ENCODE measurements at regions not wholly inside any gene's neighbourhood (a gene's known extent, or its start where the extent isn't known, plus 50 kb on each side); places are given as distances from the start of the nearest gene placed in this dataset.

DNA sequence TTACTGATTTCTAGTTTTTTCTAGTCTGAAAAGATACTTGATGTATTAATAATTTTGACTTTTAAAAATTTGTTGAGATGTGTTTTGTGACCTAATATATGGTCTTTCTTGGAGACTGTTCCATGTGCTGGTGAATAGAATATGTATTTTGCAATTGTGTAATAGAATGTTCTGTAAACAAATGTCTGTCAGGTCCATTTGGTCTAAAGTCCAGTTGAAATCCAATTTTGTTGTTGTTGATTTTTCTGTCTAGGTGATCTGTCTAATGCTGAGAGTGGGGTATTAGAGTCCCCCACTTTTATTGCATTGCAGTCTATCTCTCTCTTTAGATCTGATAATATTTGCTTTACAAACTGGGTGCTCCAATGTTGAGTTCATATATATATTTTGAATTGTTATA lies 175.8 kb downstream of the RPAP3 start:
- TF ChIP-seq, protein P1, sequence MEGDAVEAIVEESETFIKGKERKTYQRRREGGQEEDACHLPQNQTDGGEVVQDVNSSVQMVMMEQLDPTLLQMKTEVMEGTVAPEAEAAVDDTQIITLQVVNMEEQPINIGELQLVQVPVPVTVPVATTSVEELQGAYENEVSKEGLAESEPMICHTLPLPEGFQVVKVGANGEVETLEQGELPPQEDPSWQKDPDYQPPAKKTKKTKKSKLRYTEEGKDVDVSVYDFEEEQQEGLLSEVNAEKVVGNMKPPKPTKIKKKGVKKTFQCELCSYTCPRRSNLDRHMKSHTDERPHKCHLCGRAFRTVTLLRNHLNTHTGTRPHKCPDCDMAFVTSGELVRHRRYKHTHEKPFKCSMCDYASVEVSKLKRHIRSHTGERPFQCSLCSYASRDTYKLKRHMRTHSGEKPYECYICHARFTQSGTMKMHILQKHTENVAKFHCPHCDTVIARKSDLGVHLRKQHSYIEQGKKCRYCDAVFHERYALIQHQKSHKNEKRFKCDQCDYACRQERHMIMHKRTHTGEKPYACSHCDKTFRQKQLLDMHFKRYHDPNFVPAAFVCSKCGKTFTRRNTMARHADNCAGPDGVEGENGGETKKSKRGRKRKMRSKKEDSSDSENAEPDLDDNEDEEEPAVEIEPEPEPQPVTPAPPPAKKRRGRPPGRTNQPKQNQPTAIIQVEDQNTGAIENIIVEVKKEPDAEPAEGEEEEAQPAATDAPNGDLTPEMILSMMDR (conservative IDR thresholded peaks at IDR 0.05; ENCODE audit: low read depth, low read length): no peak
- DNase-seq (ENCODE audit: low read depth): no peak
- H3K4me3 ChIP-seq (ENCODE audit: low read depth, low read length): no peak overlapping the region

DNA sequence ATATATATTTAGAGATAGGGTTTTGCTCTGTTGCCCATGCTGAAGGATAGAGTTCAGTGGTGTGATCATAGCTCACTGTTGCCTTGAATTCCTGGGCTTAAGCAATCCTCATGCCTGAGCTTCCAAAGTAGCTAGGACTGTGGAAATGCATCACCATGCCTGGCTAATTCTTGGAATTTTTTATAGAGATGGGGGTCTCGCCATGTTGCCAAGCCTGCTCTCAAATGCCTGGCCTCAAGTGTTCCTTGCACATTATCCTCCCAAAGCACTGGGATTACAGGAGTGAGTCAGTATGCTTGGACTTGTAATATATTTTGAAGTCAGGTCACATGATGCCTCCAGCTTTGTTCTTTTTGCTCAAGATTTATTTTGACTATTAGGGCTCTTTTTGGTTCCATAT lies 178.0 kb downstream of the RPAP3 start:
- DNase-seq (ENCODE audit: low read depth): peak; percentile 23
- H3K4me3 ChIP-seq (ENCODE audit: low read depth, low read length): no peak overlapping the region
- TF ChIP-seq, protein P1 (conservative IDR thresholded peaks at IDR 0.05; ENCODE audit: low read depth, low read length): no peak

DNA sequence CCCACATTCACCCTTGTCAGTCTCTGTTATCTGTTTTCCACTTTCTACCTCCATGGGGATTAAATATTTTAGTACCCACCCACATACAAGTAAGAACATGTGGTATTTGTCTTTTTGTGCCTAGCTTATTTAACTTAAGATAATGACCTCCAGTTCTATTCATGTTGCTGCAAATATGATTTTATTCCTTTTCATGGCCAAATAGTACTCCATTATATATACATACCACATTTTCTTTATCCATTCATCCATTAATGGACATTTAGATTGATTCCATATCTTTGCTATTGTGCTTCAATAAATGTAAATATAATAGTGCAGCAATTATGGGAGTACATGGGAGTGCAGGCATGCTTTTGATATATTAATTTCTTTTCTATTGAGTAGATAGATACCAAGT lies 185.8 kb downstream of the RPAP3 start:
- DNase-seq (ENCODE audit: low read depth): no peak
- TF ChIP-seq, protein P1 (conservative IDR thresholded peaks at IDR 0.05; ENCODE audit: low read depth, low read length): no peak
- no peak overlapping the region for H3K4me3 ChIP-seq (ENCODE audit: low read depth, low read length)

DNA sequence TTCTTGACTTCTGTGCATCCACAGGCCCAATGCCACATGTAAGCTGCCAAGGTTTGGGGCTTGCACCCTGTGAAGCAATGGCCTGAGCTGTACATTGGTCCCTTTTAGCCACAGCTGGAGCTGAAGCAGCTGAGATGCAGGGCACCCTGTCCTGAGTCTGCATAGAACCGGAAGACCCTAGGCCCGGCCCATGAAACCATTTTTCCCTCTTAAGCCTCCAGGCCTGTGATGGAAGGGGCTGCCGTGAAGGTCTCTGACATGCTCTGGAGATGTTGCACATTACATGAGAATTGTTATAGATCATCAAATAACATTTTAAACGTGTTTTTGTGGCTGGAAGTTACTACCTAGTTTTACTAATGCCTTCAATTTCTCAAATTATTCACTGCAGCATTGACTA lies 188.7 kb downstream of the RPAP3 start:
- TF ChIP-seq, protein P1 (conservative IDR thresholded peaks at IDR 0.05; ENCODE audit: low read depth, low read length): no peak
- DNase-seq (ENCODE audit: low read depth): no peak
- no peak overlapping the region for H3K4me3 ChIP-seq (ENCODE audit: low read depth, low read length)

DNA sequence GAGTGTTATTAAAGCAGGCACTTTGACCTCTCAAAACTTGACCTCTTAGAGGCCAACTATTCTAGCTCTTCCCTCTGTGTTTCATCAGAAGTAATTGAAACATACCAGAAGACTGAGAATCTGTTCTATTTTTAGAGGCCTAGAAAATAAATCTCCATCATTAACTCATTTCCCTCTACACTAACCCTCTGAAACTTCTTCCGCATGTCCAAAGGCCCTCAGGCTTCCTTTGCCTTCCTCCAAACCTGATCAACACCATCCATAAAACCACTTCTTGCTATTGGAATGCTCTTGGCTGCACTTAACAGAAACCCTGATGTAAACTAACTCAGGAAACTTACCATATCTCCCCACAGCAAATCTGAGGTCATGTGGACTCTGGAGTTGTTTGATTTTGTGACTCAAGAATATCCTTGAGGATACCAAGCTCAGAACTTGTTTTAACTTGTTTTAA lies 196.4 kb downstream of the RPAP3 start:
- TF ChIP-seq, protein P1 (conservative IDR thresholded peaks at IDR 0.05; ENCODE audit: low read depth, low read length): no peak
- H3K4me3 ChIP-seq (ENCODE audit: low read depth, low read length): no peak overlapping the region
- peak; percentile 38 for DNase-seq (ENCODE audit: low read depth)

DNA sequence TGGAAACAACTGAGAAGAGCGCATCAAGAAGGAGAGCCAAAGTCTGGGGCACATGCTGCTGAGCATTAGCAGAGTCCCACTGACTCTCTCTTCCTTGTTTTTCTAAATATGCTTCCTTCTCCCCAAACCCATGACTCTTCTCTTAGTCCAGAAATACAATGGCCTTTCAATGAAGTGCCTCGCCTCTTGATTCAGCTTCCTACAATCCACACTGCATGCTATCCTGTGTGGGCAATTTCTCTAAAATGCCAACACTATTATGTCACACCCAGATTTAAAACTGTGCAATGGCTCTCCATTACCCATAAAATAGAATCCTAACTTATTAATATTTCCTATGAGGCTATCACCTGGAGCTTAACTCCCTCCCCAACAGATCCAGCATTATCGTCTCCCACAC lies 198.6 kb downstream of the RPAP3 start:
- DNase-seq (ENCODE audit: low read depth): no peak
- TF ChIP-seq, protein P1 (conservative IDR thresholded peaks at IDR 0.05; ENCODE audit: low read depth, low read length): no peak
- no peak overlapping the region for H3K4me3 ChIP-seq (ENCODE audit: low read depth, low read length)

DNA sequence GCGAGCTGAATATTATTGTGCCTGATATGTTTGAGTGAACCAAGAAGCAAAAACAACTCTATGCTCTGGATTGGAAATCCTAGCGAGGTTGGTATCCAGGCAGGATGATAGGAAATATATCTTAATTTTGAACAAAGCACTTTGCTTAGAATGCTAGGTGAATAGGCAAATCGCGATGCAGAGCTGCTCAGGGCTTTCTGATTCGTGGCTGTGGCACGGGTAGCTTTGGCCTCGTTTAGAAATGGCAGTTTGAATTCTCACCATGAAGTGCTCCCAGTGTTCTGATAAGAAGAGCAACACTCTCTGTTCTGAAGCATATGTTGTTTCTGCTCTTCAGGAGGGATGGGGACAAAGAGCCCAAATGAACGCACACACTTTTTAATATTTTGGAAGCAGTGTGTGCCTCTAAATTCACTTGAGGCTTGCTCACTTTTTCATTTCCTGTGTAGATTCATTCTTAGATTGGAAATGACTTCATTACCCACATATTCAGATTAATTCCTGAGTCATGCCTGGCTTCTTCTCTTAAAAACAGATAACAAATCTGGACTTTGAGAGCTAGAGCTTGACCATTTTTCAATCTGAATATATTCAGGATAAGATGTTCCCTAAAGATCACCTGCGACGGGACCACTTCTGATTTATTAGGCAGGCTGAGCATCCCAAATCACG lies 200.9 kb downstream of the RPAP3 start:
- TF ChIP-seq, protein P1 (conservative IDR thresholded peaks at IDR 0.05; ENCODE audit: low read depth, low read length): no peak
- peak; percentile 60 for DNase-seq (ENCODE audit: low read depth)
- H3K4me3 ChIP-seq (ENCODE audit: low read depth, low read length): no peak overlapping the region

Data from choroid plexus epithelial cell (primary cell).